HG03066 (cell line): ENCODE measurements at regions not wholly inside any gene's neighbourhood (a gene's known extent, or its start where the extent isn't known, plus 50 kb on each side); places are given as distances from the start of the nearest gene placed in this dataset.
A peak's percentile ranks its signal among the peaks of the same experiment; 100 is the strongest.

Experiments
- ATAC-seq: cut with Tn5 transposase; IDR thresholded peaks from one replicate; pipeline ENCODE4 v1.9.1; 2021; ENCODE audit warnings: low read depth; ENCODE audit not compliant: unreplicated experiment

- ATAC-seq = no peak
Observed at GRCh38 chr7:115479448-115479847, 551.1 kb downstream of the TFEC start.

- ATAC-seq = no peak
Observed at GRCh38 chr7:115478426-115478825, 552.1 kb downstream of the TFEC start.

- no peak for ATAC-seq
Observed at GRCh38 chr7:115477193-115477651, 553.3 kb downstream of the TFEC start.

GRCh38 chr7:115476671-115477181, 553.8 kb downstream of the TFEC start:
- no peak for ATAC-seq

- ATAC-seq = no peak
Observed at GRCh38 chr7:115475761-115476385, 554.0 kb downstream of the MDFIC start.

- no peak for ATAC-seq
Observed at GRCh38 chr7:115475206-115475605, 553.3 kb downstream of the MDFIC start.

GRCh38 chr7:115474137-115474536, 552.2 kb downstream of the MDFIC start:
- no peak for ATAC-seq

GRCh38 chr7:115471891-115472290, 550.0 kb downstream of the MDFIC start:
- no peak for ATAC-seq

- ATAC-seq = no peak
Observed at GRCh38 chr7:115462301-115463015, 540.6 kb downstream of the MDFIC start.

- ATAC-seq = no peak
Observed at GRCh38 chr7:115449689-115450088, 527.8 kb downstream of the MDFIC start.

GRCh38 chr7:115447495-115447894, 525.6 kb downstream of the MDFIC start:
- no peak for ATAC-seq

GRCh38 chr7:115441033-115441432, 519.1 kb downstream of the MDFIC start:
- no peak for ATAC-seq

- peak; percentile 77 for ATAC-seq
Observed at GRCh38 chr7:115435178-115435577, 513.3 kb downstream of the MDFIC start.

GRCh38 chr7:115429918-115430317, 508.0 kb downstream of the MDFIC start:
- no peak for ATAC-seq

- no peak for ATAC-seq
Observed at GRCh38 chr7:115417662-115418061, 495.8 kb downstream of the MDFIC start.

GRCh38 chr7:115410972-115411686, 489.2 kb downstream of the MDFIC start:
- ATAC-seq = peak; percentile 89

- ATAC-seq = no peak
Observed at GRCh38 chr7:115410434-115410820, 488.5 kb downstream of the MDFIC start.

- no peak for ATAC-seq
Observed at GRCh38 chr7:115409682-115410433, 488.0 kb downstream of the MDFIC start.

- ATAC-seq = no peak
Observed at GRCh38 chr7:115406219-115406618, 484.3 kb downstream of the MDFIC start.

- no peak for ATAC-seq
Observed at GRCh38 chr7:115387137-115387536, 465.2 kb downstream of the MDFIC start.

GRCh38 chr7:115379321-115379720, 457.4 kb downstream of the MDFIC start:
- ATAC-seq = no peak
